GM12878 (cell line): ENCODE measurements at regions not wholly inside any gene's neighbourhood (a gene's known extent, or its start where the extent isn't known, plus 50 kb on each side); places are given as distances from the start of the nearest gene placed in this dataset.
"Not testable (repeated sequence)": the region's sequence is repeated elsewhere in the genome, so short reads cannot be mapped to it uniquely, and the experiment has no call there.

Experiments
- ATAC-seq: fragments of 200-7000 bp; cut with Tn5 transposase; 3 replicates; pipeline ENCODE4 v1.9.1; 2020; ENCODE audit warnings: mild to moderate bottlenecking, moderate library complexity
- BruUV-seq: library from RNA; stranded (reverse); fragments of 400-500 nt; replicated peaks from 2 replicates; lab custom pipeline; 2021; lab: Mats Ljungman, UMichigan
- CTCF ChIA-PET: fragments of 300-600 bp; sonication (Branson Sonifier 250); formaldehyde crosslinking; extraction: SDS; loops from one replicate; lab custom pipeline; 2021; ENCODE audit warnings: inconsistent platforms; lab: Yijun Ruan, JAX
- POLR2A ChIA-PET: fragments of 350-600 bp; formaldehyde crosslinking; extraction: SDS; loops from one replicate; lab custom pipeline; 2021; ENCODE audit warnings: inconsistent platforms; lab: Charles Lee
- RAD21 ChIA-PET: fragments of 300-600 bp; sonication (Branson Sonifier 250); formaldehyde crosslinking; loops from one replicate; lab custom pipeline; 2023; ENCODE audit warnings: antibody characterized with exemption; ENCODE audit not compliant: unreplicated experiment; lab: Charles Lee
- SMC1A ChIA-PET: fragments of 300-600 bp; sonication (Branson Sonifier 250); formaldehyde crosslinking; loops from one replicate; lab custom pipeline; 2023; ENCODE audit not compliant: unreplicated experiment, uncharacterized antibody; lab: Charles Lee
- DNase-seq: peaks from one replicate; pipeline ENCODE4 v3.0.0-alpha.2; 2011; ENCODE audit warnings: low read depth, low spot score
- FAIRE-seq: peaks from 3 replicates; lab custom pipeline; 2011; peaks lifted over from hg19 to GRCh38; lab: Jason Lieb, UNC
- H2AFZ ChIP-seq: 2 replicates; pipeline ENCODE4 v1.6.0; 2011; ENCODE audit warnings: low read depth, low read length, control low read depth; ENCODE audit not compliant: control insufficient read depth
- H3K27ac ChIP-seq: 2 replicates; pipeline ENCODE4 v1.5.1; 2011; ENCODE audit warnings: control low read depth; ENCODE audit not compliant: control insufficient read depth, insufficient read depth
- H3K27me3 ChIP-seq, 2 experiments: replicated peaks in 1 of 2; 2 replicates each; pipeline versions ENCODE4 v1.6.0 to v1.6.1; 2011; ENCODE audit warnings: low read length in 1 of 2; ENCODE audit not compliant: control insufficient read depth in 2 of 2, insufficient read depth in 2 of 2
- H3K36me3 ChIP-seq, 2 experiments: 2 replicates each; pipeline ENCODE4 v1.5.1; 2011; ENCODE audit warnings: low read length in 1 of 2; ENCODE audit not compliant: control insufficient read depth in 2 of 2, insufficient read depth in 2 of 2
- H3K4me1 ChIP-seq: 2 replicates; pipeline ENCODE4 v1.6.1; 2011; ENCODE audit warnings: mild to moderate bottlenecking, low read length, moderate library complexity, mixed read lengths; ENCODE audit not compliant: control insufficient read depth, insufficient read depth
- H3K4me2 ChIP-seq: 2 replicates; pipeline ENCODE4 v1.6.0; 2011; ENCODE audit warnings: control low read depth; ENCODE audit not compliant: control insufficient read depth, insufficient read depth
- H3K4me3 ChIP-seq: fragments of 200-600 bp; sonication (generic); 2 replicates; pipeline ENCODE4 v1.5.1; 2016
- H3K79me2 ChIP-seq: 2 replicates; pipeline ENCODE4 v1.6.0; 2011; ENCODE audit warnings: low read length; ENCODE audit not compliant: control insufficient read depth, insufficient read depth
- H3K9ac ChIP-seq: 2 replicates; pipeline ENCODE4 v1.8.0; 2011; ENCODE audit warnings: low read length, control low read depth, mixed read lengths; ENCODE audit not compliant: control insufficient read depth, insufficient read depth
- H3K9me3 ChIP-seq: replicated peaks from 3 replicates; pipeline ENCODE4 v1.5.1; 2011; ENCODE audit warnings: mild to moderate bottlenecking, low read length; ENCODE audit not compliant: control insufficient read depth, insufficient read depth
- H4K20me1 ChIP-seq: 2 replicates; pipeline ENCODE4 v1.6.0; 2011; ENCODE audit not compliant: control insufficient read depth, insufficient read depth
- BCL11A ChIP-seq: IDR thresholded peaks from 2 replicates; pipeline ENCODE4 v1.6.1; 2011; ENCODE audit warnings: low read depth, low read length
- BCL3 ChIP-seq: IDR thresholded peaks from 2 replicates; pipeline ENCODE4 v1.6.1; 2011; ENCODE audit warnings: borderline replicate concordance, low read depth, mild to moderate bottlenecking, moderate library complexity, low read length; ENCODE audit not compliant: insufficient read depth, poor library complexity, severe bottlenecking
- HCFC1 ChIP-seq: fragments of 150-350 bp; IDR thresholded peaks from 2 replicates; pipeline ENCODE4 v1.6.1; 2014; ENCODE audit warnings: low read length
- KLF5 ChIP-seq: fragments of 450-650 bp; IDR thresholded peaks from 2 replicates; pipeline ENCODE4 v1.6.1; 2014; ENCODE audit warnings: mild to moderate bottlenecking; ENCODE audit not compliant: partially characterized antibody
- NFYB ChIP-seq: IDR thresholded peaks from 2 replicates; pipeline ENCODE4 v1.6.1; 2011; ENCODE audit warnings: low read depth, mild to moderate bottlenecking, low read length, improper control_type of control experiment, moderate library complexity; ENCODE audit not compliant: insufficient read depth
- NR2C1 ChIP-seq: fragments of 450-650 bp; IDR thresholded peaks from 2 replicates; pipeline ENCODE4 v1.6.1; 2017; ENCODE audit warnings: antibody characterized with exemption, mild to moderate bottlenecking, moderate library complexity
- REST ChIP-seq: IDR thresholded peaks from 2 replicates; pipeline ENCODE4 v1.6.1; 2012; ENCODE audit warnings: mild to moderate bottlenecking, low read depth, low read length
- SREBF1 ChIP-seq: IDR thresholded peaks from 2 replicates; pipeline ENCODE4 v1.6.1; 2012; ENCODE audit warnings: mild to moderate bottlenecking, low read length
- TCF3 ChIP-seq: IDR thresholded peaks from 2 replicates; pipeline ENCODE4 v1.6.1; 2012; ENCODE audit warnings: low read depth, mild to moderate bottlenecking, low read length, borderline replicate concordance; ENCODE audit not compliant: insufficient read depth
- ZZZ3 ChIP-seq: IDR thresholded peaks from 2 replicates; pipeline ENCODE4 v1.6.1; 2011; ENCODE audit warnings: low read depth; ENCODE audit not compliant: control insufficient read depth, insufficient read length
- WGBS: methylation state at CpG from one replicate; pipeline ENCODE4 v1.1.6; 2016; ENCODE audit warnings: low lambda C conversion rate; ENCODE audit not compliant: insufficient replicate concordance, insufficient coverage; ENCODE audit errors: missing lambda C conversion rate; 5-methylcytosine and 5-hydroxymethylcytosine counted together
- in situ Hi-C: fragments of 300-500 bp; cut with MboI; formaldehyde crosslinking; loops from 9 replicates; pipeline ENCODE4 v1.14.3; 2018; ENCODE audit warnings: mixed read lengths
- intact Hi-C: fragments of 100-400 bp; cut with micrococcal nuclease; formaldehyde crosslinking; loops from one replicate; pipeline ENCODE4 v1.14.2; 2022; ENCODE audit not compliant: unreplicated experiment

- intact Hi-C loops, result no loop called here
- Histone ChIP-seq H4K20me1 (no peaks in the 10 kb centered on the region), H3K36me3 (no peaks in the 10 kb centered on the region), H3K79me2 (no peaks in the 10 kb centered on the region), H3K4me1 (no peaks in the 10 kb centered on the region), H3K4me3 (no peak overlapping the region), H3K27me3 (no peaks in the 10 kb centered on the region), H3K4me2 (no peak overlapping the region), H3K9me3 (no peaks in the 10 kb centered on the region)
- ATAC-seq, result no peak
- DNase-seq, result no peak
- RAD21 ChIA-PET, result no interaction called here
- CTCF ChIA-PET, result no interaction called here
- in situ Hi-C loops, result no loop called here
- BruUV-seq, result no TSS peak
- SMC1A ChIA-PET, result interaction anchor here (1.0 kb wide), 1 partner anchor 10 kb away, joined by 3 read pairs; no protein-coding TSS in a partner anchor
- POLR2A ChIA-PET, result no interaction called here
- WGBS, result 3% methylated on average over 2 of the region's 2 CpGs
- no peak for TF ChIP-seq NR2C1
- no peak for TF ChIP-seq TCF3
- no peak for TF ChIP-seq BCL3
- no peak for TF ChIP-seq ZZZ3
- no peak for TF ChIP-seq HCFC1
- TF ChIP-seq BCL11A, result no peak
- TF ChIP-seq REST, result no peak
- TF ChIP-seq SREBF1, result no peak
- no peak for TF ChIP-seq NFYB
- no peak for TF ChIP-seq KLF5
- TF ChIP-seq, all 136 proteins: peak for 0
- H3K27ac ChIP-seq, result no peak overlapping the region
- H2AFZ ChIP-seq, result no peak overlapping the region
- FAIRE-seq, result no peak
- H3K9ac ChIP-seq, result no peak overlapping the region
Measured at GRCh38 chr10:76618171-76618570, 1019.4 kb downstream of the KCNMA1 start.

GRCh38 chr10:76616666-76617065 lies 1020.9 kb downstream of the KCNMA1 start:
- FAIRE-seq, H4K20me1 ChIP-seq, H3K9ac ChIP-seq, H3K79me2 ChIP-seq, CTCF ChIA-PET, H3K36me3 ChIP-seq, intact Hi-C loops, H3K9me3 ChIP-seq, H3K27me3 ChIP-seq, DNase-seq, H3K27ac ChIP-seq, ATAC-seq, BruUV-seq, RAD21 ChIA-PET, H2AFZ ChIP-seq, H3K4me3 ChIP-seq, SMC1A ChIA-PET, POLR2A ChIA-PET, H3K4me2 ChIP-seq, in situ Hi-C loops, H3K4me1 ChIP-seq: not testable (repeated sequence)
